GM21528 (cell line): ENCODE measurements at regions not wholly inside any gene's neighbourhood (a gene's known extent, or its start where the extent isn't known, plus 50 kb on each side); places are given as distances from the start of the nearest gene placed in this dataset.
"Not testable (repeated sequence)": the region's sequence is repeated elsewhere in the genome, so short reads cannot be mapped to it uniquely, and the experiment has no call there.

Experiments
- ATAC-seq: cut with Tn5 transposase; IDR thresholded peaks from one replicate; pipeline ENCODE4 v1.9.1; 2021; ENCODE audit warnings: mild to moderate bottlenecking, moderate library complexity; ENCODE audit not compliant: unreplicated experiment, low FRiP score

DNA sequence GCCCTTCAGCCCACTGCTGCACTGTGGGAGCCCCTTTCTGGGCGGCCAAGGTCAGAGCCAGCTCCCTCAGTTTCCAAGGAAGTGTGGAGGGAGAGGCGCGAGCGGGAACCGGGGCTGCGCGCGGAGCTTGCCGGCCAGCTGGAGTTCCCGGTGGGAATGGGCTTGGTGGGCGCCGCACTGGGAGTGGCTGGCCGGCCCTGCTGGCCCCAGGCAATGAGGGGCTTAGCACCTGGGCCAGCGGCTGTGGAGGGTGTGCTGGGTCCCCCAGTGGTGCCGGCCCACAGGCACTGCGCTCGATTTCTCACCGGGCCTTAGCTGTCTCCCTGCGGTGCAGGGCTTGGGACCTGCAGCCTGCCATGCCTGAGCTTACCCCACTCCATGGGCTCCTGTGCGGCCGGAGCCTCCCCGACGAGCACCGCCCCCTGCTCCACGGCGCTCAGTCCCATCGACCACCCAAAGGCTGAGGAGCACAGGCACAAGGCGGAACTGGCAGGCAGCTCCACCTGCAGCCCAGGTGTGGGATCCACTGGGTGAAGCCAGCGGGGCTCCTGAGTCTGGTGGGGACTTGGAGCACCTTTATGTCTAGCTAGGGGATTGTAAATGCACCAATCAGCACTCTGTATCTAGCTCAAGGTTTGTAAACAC lies 1252.2 kb downstream of the STIM2 start:
- not testable (repeated sequence) for ATAC-seq

DNA sequence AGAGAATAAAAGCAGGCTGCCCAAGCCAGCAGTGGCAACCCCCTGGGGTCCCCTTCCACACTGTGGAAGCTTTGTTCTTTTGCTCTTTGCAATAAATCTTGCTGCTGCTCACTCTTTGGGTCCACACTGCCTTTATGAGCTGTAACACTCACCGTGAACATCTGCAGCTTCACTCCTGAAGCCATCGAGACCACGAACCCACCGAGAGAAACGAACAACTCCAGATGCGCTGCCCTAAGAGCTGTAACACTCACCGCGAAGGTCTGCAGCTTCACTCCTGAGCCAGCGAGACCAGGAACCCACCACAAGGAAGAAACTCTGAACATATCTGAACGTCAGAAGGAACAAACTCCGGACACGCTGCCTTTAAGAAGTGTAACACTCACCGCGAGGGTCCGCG lies 1252.9 kb downstream of the STIM2 start:
- ATAC-seq: not testable (repeated sequence)

DNA sequence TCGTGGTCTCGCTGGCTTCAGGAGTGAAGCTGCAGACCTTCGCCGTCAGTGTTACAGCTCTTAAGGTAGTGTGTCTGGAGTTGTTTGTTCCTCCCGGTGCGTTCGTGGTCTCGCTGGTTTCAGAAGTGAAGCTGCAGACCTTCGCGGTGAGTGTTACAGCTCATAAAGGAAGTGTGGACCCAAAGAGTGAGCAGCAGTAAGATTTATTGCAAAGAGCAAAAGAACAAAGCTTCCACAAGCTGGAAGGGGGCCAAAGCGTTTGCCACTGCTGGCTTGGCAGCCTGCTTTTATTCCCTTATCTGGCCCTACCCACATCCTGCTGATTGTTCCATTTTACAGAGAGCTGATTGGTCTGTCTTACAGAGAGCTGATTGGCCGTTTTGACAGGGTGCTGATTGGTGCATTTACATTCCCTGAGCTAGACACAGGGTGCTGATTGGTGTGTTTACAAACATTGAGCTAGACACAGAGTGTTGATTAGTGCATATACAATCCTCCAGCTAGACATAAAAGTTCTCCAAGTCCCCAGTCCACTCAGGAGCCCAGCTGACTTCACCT lies 1256.0 kb downstream of the STIM2 start:
- not testable (repeated sequence) for ATAC-seq

DNA sequence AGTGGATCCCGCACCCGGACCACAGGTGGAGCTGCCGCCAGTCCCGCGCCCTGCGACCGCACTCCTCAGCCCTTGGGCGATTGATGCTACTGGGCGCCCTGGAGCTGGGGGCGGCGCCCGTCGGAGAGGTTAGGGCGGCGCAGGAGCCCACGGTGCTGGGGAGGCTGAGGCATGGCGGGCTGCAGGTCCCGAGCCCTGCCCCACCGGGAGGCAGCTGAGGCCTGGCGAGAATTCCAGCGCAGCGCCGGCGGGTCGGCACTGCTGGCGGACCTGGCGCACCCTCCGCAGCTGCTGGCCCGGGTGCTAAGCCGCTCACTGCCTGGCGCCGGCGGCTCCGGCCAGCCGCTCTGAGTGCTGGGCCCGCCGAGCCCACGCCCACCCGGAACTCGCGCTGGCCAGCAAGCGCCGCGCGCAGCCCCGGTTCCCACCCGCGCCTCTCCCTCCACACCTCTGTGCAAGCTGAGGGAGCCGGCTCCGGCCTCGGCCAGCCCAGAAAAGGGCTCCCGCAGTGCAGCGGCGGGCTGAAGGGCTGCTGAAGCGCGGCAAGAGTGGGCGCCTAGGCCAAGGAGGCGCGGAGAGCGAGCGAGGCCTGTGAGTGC lies 1256.5 kb downstream of the STIM2 start:
- ATAC-seq: no peak

DNA sequence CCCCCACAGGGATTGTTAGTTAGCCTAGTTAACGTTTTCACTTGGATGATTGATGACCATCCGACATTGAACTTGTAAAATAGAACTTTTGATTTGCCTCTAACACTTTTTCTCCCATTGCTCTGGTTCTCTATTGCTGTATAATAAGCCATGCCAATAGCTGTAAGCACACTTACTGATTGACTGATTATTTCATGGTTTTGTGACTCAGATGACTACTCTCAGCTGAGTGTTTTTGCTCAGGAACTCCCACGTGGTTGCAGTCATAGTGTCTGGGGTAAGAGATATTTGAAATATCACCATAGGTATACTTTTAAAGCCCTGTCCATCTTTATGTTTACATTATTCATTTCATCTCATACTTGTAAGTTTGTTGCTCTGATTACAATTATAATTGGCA lies 1285.5 kb downstream of the STIM2 start:
- no peak for ATAC-seq

DNA sequence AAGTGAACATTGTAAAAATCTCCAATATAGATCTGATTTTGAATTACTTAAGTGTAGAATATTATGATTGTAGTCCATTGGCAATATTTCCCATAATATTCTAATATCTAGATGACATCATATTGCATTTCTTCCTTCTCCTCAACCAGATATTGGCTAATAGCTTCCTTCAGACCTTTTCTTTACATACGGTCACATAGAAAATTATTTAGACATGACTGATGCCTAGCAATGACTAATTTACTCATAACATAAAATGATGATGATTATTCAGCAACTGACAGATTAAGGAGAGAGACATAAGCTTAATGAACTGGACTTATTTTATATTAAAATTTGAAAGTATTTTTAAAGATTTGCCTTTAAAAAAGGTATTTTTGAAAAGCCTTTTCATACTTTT lies 1287.6 kb downstream of the STIM2 start:
- no peak for ATAC-seq

DNA sequence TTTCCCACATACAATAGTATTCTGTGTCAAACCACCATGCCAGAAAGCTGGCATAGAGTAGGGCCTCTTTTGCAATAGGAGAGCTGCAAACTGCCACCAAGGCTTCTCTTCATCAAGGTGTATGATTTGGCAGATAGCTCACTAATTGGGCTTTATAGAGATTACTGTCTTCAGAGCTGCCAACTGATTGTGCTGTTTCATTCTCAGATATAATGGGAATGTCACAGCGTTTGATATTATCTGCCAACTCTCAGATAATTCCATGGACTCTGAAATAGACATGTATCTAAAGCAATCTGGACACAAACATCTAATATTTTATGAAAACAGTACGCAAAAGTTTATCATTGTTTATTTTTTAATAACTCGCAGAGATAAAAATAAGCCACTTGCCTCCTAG lies 1289.1 kb downstream of the STIM2 start:
- ATAC-seq: no peak

DNA sequence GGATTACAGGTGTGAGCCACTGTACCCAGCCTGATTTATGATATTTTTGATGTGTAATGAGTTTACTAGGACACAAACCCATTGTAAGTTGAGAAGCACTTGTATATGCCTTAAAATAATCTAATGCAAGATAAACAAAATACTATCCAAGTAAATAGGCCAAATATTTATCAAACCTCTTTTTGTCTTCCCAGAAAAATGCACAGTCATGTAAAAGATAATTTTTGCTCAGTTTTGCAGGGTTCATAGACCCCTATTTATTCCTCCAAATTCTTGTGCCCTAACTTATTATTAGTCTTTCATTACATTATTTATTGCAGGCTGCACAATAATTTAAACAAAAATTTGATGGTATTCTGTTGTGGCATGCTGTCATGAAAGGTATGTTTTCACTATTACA lies 1290.7 kb downstream of the STIM2 start:
- no peak for ATAC-seq

DNA sequence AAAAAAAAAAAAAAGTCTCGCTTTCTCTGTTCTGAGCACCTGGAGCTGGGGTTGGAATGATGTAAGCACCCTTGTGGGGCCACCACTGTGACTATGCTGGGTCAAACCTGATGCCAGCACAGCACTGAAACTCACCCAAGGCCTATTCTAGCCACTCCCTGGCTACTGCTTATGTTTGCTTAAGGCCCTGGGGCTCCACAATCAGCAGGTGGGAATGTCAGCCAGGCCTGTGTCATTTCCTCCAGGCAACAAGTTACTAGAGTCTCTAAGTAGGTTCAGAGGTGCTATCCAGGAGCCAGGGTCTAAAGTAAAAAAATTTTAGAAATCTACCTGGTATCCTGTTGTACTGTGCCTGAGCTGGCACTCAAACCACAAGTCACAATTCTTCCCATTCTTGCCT lies 1306.8 kb downstream of the STIM2 start:
- no peak for ATAC-seq

DNA sequence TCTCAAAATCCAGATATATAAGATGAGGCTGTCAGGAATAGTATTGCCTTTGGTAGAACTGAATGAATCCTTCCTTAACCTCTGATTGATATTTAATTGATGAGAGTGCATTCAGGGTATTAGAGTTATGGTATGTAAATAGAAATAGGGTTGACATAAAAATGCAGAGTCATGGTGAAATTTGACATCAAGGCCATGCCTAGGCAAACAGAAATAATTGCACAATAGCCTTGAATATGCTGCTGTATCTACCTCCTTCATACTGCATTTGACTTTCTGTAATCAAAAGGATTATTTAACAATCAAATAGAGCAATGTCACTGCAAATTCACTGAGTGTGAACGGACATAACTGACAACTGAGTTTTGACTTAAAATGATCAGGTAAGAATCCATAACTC lies 1316.3 kb downstream of the STIM2 start:
- no peak for ATAC-seq

DNA sequence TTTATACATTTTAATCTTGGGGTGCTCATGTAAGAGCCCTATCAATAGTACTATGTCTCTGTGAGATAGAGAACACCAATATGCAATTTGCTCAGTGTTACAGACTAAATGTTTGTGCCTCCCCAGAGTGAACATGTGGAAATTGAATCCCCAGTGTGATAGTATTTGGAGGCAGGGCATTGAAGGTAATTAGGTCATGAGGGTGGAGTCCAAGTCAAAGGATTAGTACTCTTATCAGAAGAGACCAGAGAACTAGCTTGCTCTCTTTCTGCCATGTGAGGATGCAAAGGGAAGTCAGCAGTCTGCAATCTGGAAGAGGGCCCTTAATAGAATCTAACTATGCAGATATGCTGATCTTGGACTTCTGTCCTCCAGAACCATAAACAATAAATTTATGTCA lies 1317.0 kb downstream of the STIM2 start:
- ATAC-seq: no peak

DNA sequence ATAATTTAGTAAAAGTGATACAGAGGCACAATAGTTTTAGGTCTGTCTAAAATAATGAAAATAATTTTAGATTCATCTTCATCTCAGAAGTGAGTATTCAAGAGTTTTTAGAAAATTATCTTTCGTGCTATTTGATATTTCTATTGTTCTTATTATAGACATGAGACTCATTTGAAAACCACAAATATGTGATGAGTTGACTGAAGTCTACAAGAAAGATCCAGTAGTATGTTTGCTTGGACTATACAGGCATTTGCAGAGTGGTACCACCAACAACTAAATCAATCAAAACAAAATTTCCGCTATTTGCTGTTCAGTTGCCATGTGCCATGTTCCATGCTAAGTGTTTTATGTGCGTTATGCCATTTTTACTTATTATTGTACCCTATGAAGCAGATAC lies 1318.5 kb downstream of the STIM2 start:
- no peak for ATAC-seq

DNA sequence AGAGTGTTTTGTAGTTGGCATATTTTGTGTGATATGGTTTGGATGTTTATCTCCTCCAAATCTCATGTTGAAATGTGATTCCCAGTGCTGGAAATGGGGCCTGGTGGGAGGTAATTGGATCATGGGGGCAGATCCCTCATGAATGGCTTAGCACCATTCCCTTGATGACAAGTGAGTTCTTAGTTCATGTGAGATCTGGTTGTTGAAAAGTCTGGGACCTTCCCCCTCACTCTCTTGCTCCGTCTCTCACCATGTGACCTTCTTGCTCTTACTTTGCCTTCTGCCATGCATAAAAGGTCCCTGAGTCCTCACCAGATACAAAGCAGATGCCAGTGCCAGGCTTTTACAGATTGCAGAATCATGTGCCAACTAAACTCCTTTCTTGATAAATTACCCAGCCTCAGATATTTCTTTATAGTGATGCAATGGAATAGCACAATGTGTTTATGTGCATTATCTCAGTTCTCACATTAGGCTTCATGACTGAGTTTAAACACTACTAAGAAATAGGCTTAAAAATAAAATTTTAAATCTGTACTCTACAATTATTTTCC lies 1348.8 kb downstream of the STIM2 start:
- no peak for ATAC-seq

DNA sequence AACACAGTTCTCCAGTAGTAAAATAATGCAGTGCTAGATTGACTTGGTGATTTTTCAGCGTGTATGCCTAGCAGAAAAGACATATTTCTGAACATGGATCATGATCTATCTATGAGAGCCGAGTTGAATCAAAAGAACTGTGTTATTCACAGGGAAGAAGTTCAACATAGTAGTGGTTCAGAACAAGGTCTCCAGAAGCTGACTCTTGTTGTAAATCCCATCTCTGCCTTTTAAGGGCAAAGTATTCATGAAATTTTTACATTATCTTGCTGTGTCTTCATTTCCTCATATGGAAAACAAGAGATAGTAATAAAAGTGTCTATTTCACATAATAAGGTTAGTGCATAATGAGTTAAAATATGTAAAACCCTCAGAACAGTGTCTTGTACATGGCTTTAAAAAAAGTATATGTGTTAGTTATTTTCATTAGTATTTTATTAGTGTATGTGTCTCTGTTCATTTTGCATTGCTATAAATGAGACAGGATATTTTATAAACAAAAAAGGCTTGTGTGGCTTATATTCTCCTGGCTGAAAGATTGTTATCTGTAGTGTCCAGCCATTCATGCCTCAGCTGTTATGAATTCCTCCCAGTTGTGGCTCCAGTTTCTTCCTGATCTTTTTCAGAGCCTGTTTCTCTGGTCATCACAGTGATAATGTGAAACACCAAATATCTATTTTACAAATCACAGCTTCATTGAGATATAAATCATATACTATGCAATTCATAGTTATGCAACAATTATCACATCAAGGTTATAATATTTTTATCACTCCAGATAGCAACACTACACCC lies 1351.2 kb downstream of the STIM2 start:
- no peak for ATAC-seq

DNA sequence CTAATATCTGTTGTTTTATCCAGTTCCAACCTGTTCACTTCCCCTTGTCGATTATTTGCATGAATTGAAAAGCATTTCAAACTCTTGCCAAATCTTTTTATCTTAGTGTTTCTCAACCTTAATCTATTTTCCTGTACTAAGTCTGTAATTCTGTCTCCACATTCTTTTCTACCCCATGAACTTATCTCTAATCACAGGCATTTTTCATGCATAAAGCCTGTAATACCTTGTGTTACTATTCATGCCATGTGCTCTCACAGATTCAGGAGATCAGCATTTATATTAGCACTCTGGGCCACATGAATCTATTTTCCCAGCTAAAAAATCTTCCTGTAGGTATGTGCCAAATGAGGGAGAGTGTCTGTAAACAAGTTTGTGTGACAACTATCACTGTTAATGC lies 1360.9 kb downstream of the STIM2 start:
- no peak for ATAC-seq

DNA sequence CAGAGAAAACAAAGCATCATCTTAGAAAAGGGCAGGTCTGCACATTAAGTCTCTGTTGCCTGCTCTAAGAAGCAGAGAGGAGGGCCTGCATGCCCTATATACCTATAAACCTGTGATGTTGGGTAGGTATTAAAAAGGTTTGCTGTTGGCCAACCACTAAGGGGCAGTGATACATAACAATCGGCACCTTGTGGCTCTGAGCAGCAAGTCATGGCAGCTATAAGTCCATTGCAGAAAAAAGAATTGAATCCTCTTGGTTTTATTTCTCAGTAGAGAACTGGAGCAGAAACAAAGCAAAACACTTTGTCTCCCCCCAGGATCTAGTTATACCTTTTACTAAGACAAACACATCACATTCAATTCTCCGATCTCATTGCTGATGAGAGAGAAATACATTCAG lies 1364.4 kb downstream of the STIM2 start:
- no peak for ATAC-seq

DNA sequence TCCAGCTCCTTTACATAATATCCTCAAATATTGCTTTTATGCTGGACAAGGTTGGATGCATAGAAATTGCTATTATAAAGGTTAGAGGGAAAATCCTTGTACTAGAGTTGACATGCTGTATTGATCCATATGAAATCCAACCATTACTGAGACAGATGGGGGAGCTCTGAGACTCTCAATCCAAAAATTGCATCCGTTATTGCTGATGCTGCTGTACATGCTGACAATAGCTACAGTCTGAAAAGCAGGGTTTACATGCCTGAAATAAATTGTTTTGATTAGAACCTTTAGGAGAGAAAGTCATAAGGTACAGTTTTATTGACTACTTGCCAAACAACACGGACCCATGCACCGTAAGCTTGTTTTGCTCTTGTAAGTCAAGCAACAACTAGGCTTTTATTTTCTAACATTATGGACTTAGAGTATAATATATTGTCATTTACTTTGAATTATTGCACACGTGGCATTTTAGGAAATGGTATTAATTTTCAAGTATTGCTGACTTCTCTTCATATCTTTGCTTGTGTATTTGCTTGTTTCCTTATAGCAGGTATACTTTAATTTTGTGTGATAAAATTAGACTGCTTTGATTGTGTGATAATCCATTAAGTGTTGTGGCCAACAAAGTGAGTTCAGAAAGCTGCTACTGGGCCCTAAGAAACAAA lies 1365.2 kb downstream of the STIM2 start:
- ATAC-seq: no peak

DNA sequence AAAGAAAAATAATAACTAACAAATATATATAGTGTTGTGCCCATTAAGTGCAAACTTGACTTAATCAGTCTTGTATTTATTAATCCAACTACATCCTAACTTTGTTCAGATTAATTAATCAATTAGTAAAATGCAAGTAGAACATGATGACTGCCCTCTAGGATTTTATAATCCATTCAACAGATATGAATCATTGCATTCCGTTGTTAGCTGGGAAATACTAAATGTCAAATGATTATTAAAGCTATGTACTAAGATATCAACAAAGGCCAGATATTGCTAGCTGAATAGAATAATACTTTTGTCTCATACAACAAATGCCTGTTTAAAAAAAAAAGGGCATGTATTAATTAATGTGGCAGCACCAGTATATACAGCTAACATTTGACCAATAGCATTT lies 1366.3 kb downstream of the STIM2 start:
- no peak for ATAC-seq

DNA sequence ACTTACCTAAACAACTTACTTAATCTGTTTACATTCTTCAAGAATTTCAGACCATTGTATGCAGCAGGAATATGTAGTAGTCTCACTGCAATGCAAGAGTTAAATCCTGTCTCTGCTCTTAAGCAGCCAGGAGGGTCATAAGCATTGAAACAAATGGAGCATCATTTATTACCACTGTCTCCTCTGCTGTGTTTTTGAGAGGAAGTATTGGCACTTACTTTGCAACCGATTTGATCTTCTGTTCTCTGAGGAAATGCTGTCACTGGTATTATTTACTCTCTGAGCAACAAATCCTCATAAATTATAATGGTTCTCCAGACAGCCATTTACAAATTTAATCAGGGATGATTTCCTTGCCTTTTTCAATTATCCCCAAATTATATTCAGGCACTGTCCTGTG lies 1367.1 kb downstream of the STIM2 start:
- ATAC-seq: no peak

DNA sequence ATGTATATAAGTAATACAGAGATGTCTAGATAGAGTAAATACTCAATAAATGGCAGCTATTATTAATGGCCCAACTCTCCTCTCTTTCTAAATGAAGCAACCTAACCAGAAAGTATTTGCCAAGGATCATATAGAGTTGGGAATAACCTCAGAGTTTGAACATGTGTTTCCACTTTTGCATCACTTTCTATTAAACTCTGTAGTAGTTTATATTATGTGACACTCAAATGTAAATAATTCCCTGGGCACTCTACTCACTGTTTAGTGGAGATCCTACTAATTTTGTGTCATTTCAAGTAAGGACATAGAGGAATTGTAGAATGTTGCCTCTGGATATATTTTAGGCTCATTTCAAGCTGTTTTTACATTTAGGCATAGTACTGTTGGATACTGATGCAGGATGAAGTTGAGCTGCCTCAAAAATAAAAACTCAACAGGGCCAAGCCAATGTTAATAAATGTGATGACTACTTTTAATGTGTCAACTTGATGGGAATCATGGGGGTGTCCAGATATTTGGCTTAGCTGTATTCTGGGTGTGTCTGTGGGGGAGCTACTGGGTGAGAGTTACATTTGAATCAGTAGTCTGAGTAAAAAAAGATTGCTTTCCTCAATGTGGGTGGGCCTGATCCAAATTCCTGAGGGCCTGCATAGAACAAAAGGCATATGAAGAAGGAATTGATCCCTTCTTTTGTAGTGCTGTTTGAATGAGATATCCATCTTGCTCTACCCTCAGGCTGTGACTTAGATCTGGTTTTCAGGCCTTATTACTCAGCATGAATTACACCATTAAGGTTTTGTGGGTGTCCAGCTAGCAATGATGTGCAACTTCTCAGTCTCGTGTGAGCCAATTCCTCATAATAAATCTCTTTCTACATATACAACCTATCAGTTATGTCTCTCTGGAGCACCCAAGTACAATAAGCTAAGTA lies 1368.2 kb downstream of the STIM2 start:
- ATAC-seq: no peak
